ENCODE measurements at regions not wholly inside any gene's neighbourhood (a gene's known extent, or its start where the extent isn't known, plus 50 kb on each side); places are given as distances from the start of the nearest gene placed in this dataset.

DNA sequence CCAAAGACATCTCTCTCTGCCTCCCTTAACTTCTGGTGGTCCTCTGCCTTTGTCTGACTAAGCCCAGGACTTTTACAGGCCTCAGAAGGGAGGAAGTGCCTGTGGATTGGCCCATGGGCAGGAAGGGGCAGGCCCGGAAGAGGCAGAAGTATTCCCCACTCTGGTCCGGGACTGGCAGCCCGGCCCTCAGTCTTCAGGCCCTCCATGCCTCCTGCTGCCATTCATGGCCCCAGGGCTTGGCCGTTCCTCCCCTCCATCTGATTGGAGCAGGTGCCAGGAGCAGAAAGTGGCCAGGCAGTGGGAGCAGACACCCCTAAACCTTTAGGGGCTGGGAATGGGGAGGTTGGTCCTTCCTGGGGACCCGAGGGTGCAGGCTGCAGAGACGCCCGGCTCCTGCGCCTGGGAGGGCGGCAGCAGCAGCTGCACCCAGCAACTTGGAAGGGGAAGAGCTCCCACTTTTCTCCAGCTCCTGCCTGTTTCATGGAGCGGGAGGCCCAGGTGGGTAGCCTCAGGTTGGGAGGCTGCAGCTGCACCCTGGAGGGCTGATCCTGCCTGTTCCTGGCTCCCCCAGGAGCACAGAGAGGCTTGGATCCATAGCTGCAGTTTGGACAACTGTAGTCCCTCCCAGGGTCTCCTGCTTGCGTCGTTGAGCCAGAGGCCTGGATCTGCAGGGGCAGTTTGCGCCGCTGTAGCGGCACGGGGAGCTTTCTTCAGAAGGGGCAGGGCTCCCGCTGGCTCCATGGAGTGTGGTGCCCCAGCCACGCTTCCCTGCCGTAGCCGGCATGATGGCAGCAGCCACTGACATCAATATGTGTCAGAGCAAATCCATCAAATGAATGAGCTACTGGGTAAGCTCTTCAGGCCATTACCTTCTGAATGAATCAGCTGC, 661.5 kb upstream of the NUDT12 start:
- intact Hi-C loops (cut with DNase I) = no loop called here
- Histone ChIP-seq H3K27me3 (no peaks in the 10 kb centered on the region), H3K27ac (no peak overlapping the region), H3K36me3 (no peaks in the 10 kb centered on the region), H3K9me3 (no peaks in the 10 kb centered on the region), H3K4me3 (no peak overlapping the region), H3K4me1 (no peaks in the 10 kb centered on the region)
- TF ChIP-seq POLR2AphosphoS5 (IDR thresholded peaks at IDR 0.05) = no peak
- TF ChIP-seq, protein P1, sequence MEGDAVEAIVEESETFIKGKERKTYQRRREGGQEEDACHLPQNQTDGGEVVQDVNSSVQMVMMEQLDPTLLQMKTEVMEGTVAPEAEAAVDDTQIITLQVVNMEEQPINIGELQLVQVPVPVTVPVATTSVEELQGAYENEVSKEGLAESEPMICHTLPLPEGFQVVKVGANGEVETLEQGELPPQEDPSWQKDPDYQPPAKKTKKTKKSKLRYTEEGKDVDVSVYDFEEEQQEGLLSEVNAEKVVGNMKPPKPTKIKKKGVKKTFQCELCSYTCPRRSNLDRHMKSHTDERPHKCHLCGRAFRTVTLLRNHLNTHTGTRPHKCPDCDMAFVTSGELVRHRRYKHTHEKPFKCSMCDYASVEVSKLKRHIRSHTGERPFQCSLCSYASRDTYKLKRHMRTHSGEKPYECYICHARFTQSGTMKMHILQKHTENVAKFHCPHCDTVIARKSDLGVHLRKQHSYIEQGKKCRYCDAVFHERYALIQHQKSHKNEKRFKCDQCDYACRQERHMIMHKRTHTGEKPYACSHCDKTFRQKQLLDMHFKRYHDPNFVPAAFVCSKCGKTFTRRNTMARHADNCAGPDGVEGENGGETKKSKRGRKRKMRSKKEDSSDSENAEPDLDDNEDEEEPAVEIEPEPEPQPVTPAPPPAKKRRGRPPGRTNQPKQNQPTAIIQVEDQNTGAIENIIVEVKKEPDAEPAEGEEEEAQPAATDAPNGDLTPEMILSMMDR (IDR thresholded peaks at IDR 0.05) = no peak
- TF ChIP-seq EP300 (IDR thresholded peaks at IDR 0.05) = no peak
- WGBS, 2 donors = 95 to 96% methylated on average over 20 of the region's 20 CpGs
- DNase-seq = no peak

DNA sequence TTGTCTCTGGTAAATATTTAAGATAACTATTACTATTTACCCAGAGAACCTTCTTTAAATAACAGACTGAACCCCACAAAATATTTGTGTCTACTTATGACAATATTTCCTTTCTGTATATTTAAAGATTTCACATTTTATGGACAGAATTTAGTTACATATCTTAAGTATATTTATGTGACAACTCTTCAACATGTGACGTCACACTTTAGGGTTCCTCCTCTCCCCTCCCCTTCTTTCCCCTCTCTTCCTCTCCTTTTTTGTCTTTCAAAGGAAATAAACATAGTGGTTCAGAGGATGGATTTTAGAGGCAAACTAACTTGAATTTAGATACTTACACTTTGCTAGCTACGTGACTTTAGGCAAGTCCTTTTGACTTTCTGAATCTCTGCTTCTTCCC, 655.6 kb upstream of the NUDT12 start:
- Histone ChIP-seq H3K36me3 (no peaks in the 10 kb centered on the region), H3K4me3 (no peak overlapping the region), H3K4me1 (no peaks in the 10 kb centered on the region), H3K9me3 (no peaks in the 10 kb centered on the region), H3K27me3 (no peaks in the 10 kb centered on the region), H3K27ac (no peak overlapping the region)
- TF ChIP-seq POLR2AphosphoS5 (IDR thresholded peaks at IDR 0.05) = no peak
- no peak for TF ChIP-seq EP300 (IDR thresholded peaks at IDR 0.05)
- TF ChIP-seq, protein P1 (IDR thresholded peaks at IDR 0.05) = no peak
- no peak for TF ChIP-seq POLR2A (IDR thresholded peaks at IDR 0.05)
- intact Hi-C loops (cut with DNase I) = no loop called here
- no peak for DNase-seq
- 69 to 76% methylated on average over 2 of the region's 2 CpGs for WGBS, 2 donors

DNA sequence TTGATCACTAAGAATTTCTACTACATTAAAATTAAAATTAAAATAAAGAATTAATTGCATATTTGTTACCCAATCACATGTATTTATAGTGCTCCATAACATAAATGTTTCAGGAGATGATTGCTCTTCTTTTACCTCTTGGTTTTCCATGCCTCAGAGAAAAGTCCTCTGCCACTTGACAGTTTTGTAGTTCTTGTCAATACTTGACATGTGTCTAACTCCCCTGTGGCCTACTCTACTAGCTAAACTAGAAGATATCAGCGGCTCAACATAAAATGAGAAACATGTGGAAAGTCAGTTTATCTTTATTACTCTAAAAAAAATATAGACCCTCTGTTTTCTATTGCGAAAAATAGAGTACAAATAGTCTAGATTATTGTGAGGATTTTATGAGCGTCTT, 650.6 kb upstream of the NUDT12 start:
- TF ChIP-seq POLR2A (IDR thresholded peaks at IDR 0.05) = no peak
- no peak for TF ChIP-seq EP300 (IDR thresholded peaks at IDR 0.05)
- TF ChIP-seq, protein P1 (IDR thresholded peaks at IDR 0.05) = no peak
- no peak for TF ChIP-seq POLR2AphosphoS5 (IDR thresholded peaks at IDR 0.05)
- Histone ChIP-seq H3K4me1 (no peaks in the 10 kb centered on the region), H3K9me3 (no peaks in the 10 kb centered on the region), H3K27ac (no peak overlapping the region), H3K27me3 (no peaks in the 10 kb centered on the region), H3K4me3 (no peak overlapping the region), H3K36me3 (no peaks in the 10 kb centered on the region)
- 90 to 94% methylated on average over 3 of the region's 3 CpGs for WGBS, 2 donors
- intact Hi-C loops (cut with DNase I) = no loop called here
- no peak for DNase-seq

DNA sequence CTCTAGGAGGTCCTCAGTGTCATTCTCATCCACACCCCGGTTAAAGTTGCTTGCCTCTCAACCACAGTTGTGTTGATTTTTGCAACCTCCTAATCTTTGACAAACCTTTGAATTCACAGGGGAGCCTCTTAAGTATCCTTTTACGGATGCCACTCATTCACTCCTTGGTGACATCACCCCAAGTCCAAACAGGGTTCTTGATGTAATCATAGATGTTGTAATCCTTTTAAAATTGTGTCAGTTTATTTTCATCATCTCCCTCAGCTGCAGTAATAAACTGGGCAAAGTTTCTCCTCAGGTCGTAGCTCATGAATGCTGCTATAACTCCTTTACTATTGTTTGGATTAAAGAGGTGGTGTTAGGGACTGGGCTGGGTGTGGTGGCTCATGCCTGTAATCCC, 637.2 kb upstream of the NUDT12 start:
- H3K9me3 ChIP-seq = no peaks in the 10 kb centered on the region
- WGBS, 2 donors = 39 to 69% methylated on average over 3 of the region's 3 CpGs
- intact Hi-C loops (cut with DNase I) = no loop called here
- H3K36me3 ChIP-seq = no peaks in the 10 kb centered on the region
- TF ChIP-seq EP300 (IDR thresholded peaks at IDR 0.05) (no peak), POLR2A (IDR thresholded peaks at IDR 0.05) (no peak), POLR2AphosphoS5 (IDR thresholded peaks at IDR 0.05) (no peak)
- TF ChIP-seq, protein P1 (IDR thresholded peaks at IDR 0.05) = no peak
- H3K27me3 ChIP-seq = no peaks in the 10 kb centered on the region
- no peak for DNase-seq
- no peaks in the 10 kb centered on the region for H3K4me1 ChIP-seq
- H3K4me3 ChIP-seq = no peak overlapping the region
- no peak overlapping the region for H3K27ac ChIP-seq

Measured in sigmoid colon (tissue), 6 donors.